ENCODE measurements at regions not wholly inside any gene's neighbourhood (a gene's known extent, or its start where the extent isn't known, plus 50 kb on each side); places are given as distances from the start of the nearest gene placed in this dataset.

DNA sequence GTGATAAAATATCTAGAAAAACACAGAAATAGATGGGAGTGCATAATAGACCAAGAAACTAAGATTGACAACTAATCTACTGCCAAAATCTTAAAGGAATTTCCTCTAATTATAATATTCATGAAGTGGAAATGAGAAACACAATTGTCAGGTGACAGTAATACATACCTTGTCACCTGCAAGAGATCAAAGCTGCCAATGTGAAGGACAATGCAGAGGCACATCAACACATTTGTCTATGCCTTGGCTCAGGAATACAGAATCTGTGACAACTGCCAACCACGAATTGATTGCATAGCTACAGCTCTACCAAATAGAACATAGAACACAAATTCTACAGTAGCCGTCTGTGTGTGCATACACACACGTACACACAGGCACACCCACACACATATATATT is 295.7 kb downstream of the PPARGC1A start:
- H3K79me1 ChIP-seq (ENCODE audit: insufficient read depth, low read depth, low read length, poor library complexity, severe bottlenecking) = no peaks in the 10 kb centered on the region
- Mint-ChIP-seq H3K27me3 (ENCODE audit: low read depth) (peaks cover 3% of the 10 kb centered on the region; the same call in 1 of the 2 replicates), H3K4me1 (no peaks in the 10 kb centered on the region), H3K27ac (no peak overlapping the region), H3K36me3 (ENCODE audit: insufficient read depth in 1 of 3, low read depth in 3 of 3) (peaks cover 11 to 22% (median 22%) of the 10 kb centered on the region in 3 experiments), H3K4me3 (no peak overlapping the region), H3K9me3 (peaks cover 21 to 27% of the 10 kb centered on the region in 2 experiments)
- no peak overlapping the region for H2AK5ac ChIP-seq (ENCODE audit: insufficient read length, low read length)
- H3K9me3 ChIP-seq (ENCODE audit: control insufficient read depth, low read depth, low read length) = no peaks in the 10 kb centered on the region
- no peak overlapping the region for H2BK5ac ChIP-seq (ENCODE audit: insufficient read length, low read length)
- H3K4ac ChIP-seq (ENCODE audit: low read depth, low read length) = no peak overlapping the region
- H2AFZ ChIP-seq (ENCODE audit: low read length) = no peak overlapping the region
- no peak overlapping the region for H3K56ac ChIP-seq (ENCODE audit: insufficient read length, low read depth, low read length)
- no peak overlapping the region for H2BK15ac ChIP-seq (ENCODE audit: low read depth, low read length)
- H3K18ac ChIP-seq (ENCODE audit: insufficient read length, low read depth, low read length) = no peak overlapping the region
- H4K20me1 ChIP-seq (ENCODE audit: control insufficient read depth, insufficient read depth, insufficient read length) = no peaks in the 10 kb centered on the region
- H2BK20ac ChIP-seq (ENCODE audit: low read depth, low read length, poor library complexity, severe bottlenecking) = no peak overlapping the region
- H3T11ph ChIP-seq (ENCODE audit: low read length) = no peak overlapping the region
- H3K14ac ChIP-seq (ENCODE audit: insufficient read depth, low read length) = no peak overlapping the region
- no peak overlapping the region for H2BK120ac ChIP-seq (ENCODE audit: low read depth, low read length, poor library complexity, severe bottlenecking)
- no peak overlapping the region for H4K91ac ChIP-seq (ENCODE audit: insufficient read length, low read depth, low read length)
- no peak for DNase-seq
- H4K5ac ChIP-seq (ENCODE audit: insufficient read length, low read depth, low read length) = no peak overlapping the region
- H3K27ac ChIP-seq (ENCODE audit: insufficient read length, low read depth, low read length) = no peak overlapping the region
- no peak overlapping the region for H3K4me2 ChIP-seq (ENCODE audit: insufficient read depth, insufficient read length, low read length)
- H3K9ac ChIP-seq (ENCODE audit: extremely low read depth, insufficient read length, low read length) = no peak overlapping the region
- H3K23me2 ChIP-seq (ENCODE audit: insufficient read length, low read depth, low read length, poor library complexity, severe bottlenecking) = no peaks in the 10 kb centered on the region
- TF ChIP-seq, protein P1, sequence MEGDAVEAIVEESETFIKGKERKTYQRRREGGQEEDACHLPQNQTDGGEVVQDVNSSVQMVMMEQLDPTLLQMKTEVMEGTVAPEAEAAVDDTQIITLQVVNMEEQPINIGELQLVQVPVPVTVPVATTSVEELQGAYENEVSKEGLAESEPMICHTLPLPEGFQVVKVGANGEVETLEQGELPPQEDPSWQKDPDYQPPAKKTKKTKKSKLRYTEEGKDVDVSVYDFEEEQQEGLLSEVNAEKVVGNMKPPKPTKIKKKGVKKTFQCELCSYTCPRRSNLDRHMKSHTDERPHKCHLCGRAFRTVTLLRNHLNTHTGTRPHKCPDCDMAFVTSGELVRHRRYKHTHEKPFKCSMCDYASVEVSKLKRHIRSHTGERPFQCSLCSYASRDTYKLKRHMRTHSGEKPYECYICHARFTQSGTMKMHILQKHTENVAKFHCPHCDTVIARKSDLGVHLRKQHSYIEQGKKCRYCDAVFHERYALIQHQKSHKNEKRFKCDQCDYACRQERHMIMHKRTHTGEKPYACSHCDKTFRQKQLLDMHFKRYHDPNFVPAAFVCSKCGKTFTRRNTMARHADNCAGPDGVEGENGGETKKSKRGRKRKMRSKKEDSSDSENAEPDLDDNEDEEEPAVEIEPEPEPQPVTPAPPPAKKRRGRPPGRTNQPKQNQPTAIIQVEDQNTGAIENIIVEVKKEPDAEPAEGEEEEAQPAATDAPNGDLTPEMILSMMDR (conservative IDR thresholded peaks at IDR 0.05) = no peak
- H4K8ac ChIP-seq (replicated peaks; ENCODE audit: insufficient read length, low read depth, low read length) = no peak overlapping the region
- H3K23ac ChIP-seq (ENCODE audit: insufficient read length, low read depth, low read length) = no peak overlapping the region
- no peaks in the 10 kb centered on the region for H3K27me3 ChIP-seq (ENCODE audit: insufficient read depth, low read length)
- H3K4me1 ChIP-seq (ENCODE audit: insufficient read depth, low read length) = no peaks in the 10 kb centered on the region
- H2BK12ac ChIP-seq (ENCODE audit: insufficient read length, low read depth, low read length) = no peak overlapping the region
- no peaks in the 10 kb centered on the region for H3K79me2 ChIP-seq (ENCODE audit: insufficient read depth, low read length)
- no CpG with 5 or more reads among the region's 3 CpGs for whole genome bisulfite sequencing (ENCODE audit: extremely low coverage, insufficient read length, low lambda C conversion rate)
